ENCODE measurements at regions not wholly inside any gene's neighbourhood (a gene's known extent, or its start where the extent isn't known, plus 50 kb on each side); places are given as distances from the start of the nearest gene placed in this dataset.
A peak's percentile ranks its signal among the peaks of the same experiment; 100 is the strongest.

GRCh38 chr3:72630969-72631344 is 217.3 kb downstream of the SHQ1 start:
- H3K36me3 ChIP-seq: no peaks in the 10 kb centered on the region
- no peak overlapping the region for H3K4me3 ChIP-seq
- H3K27me3 ChIP-seq: no peaks in the 10 kb centered on the region
- H3K4me1 ChIP-seq: peaks cover 0 to 6% (median 0%) of the 10 kb centered on the region in 3 donors
- H3K9me3 ChIP-seq: no peaks in the 10 kb centered on the region
- FAIRE-seq (no peak), ATAC-seq (no peak), DNase-seq (no peak)
- 95 to 98% methylated on average over 5 of the region's 5 CpGs for WGBS, 2 donors
- intact Hi-C loops (cut with DNase I): no loop called here
- no peak overlapping the region for H3K27ac ChIP-seq
- TF ChIP-seq CTCF (IDR thresholded peaks at IDR 0.05): no peak

- Histone ChIP-seq H3K4me1 (peaks cover 0 to 6% (median 0%) of the 10 kb centered on the region in 3 donors), H3K27me3 (no peaks in the 10 kb centered on the region), H3K27ac (no peak overlapping the region), H3K4me3 (no peak overlapping the region), H3K9me3 (no peaks in the 10 kb centered on the region), H3K36me3 (no peaks in the 10 kb centered on the region)
- no peak for FAIRE-seq
- no peak for DNase-seq
- TF ChIP-seq CTCF (IDR thresholded peaks at IDR 0.05): no peak
- WGBS, 2 donors: 88 to 89% methylated on average over 8 of the region's 8 CpGs
- intact Hi-C loops (cut with DNase I): no loop called here
- no peak for ATAC-seq
Measured at GRCh38 chr3:72630327-72630968, 217.8 kb downstream of the SHQ1 start.

GRCh38 chr3:72629191-72629631 is 219.0 kb downstream of the SHQ1 start:
- ATAC-seq: peak in 3 of 4 donors; percentile 47 to 78 (median 72)
- 72 to 78% methylated on average over 3 of the region's 3 CpGs for WGBS, 2 donors
- DNase-seq: no peak
- Histone ChIP-seq H3K27ac (no peak overlapping the region), H3K27me3 (no peaks in the 10 kb centered on the region), H3K36me3 (no peaks in the 10 kb centered on the region), H3K4me1 (peaks cover 0 to 6% (median 0%) of the 10 kb centered on the region in 3 donors), H3K9me3 (no peaks in the 10 kb centered on the region), H3K4me3 (no peak overlapping the region)
- no peak for TF ChIP-seq CTCF (IDR thresholded peaks at IDR 0.05)
- intact Hi-C loops (cut with DNase I): no loop called here
- no peak for FAIRE-seq

- DNase-seq (no peak), FAIRE-seq (no peak), ATAC-seq (peak in 1 of 4 donors; percentile 43)
- no peak for TF ChIP-seq CTCF (IDR thresholded peaks at IDR 0.05)
- no peaks in the 10 kb centered on the region for H3K27me3 ChIP-seq
- H3K4me3 ChIP-seq: no peak overlapping the region
- 77 to 80% methylated on average over 6 of the region's 6 CpGs for WGBS, 2 donors
- H3K9me3 ChIP-seq: no peaks in the 10 kb centered on the region
- no peak overlapping the region for H3K27ac ChIP-seq
- intact Hi-C loops (cut with DNase I): no loop called here
- peaks cover 0 to 6% (median 0%) of the 10 kb centered on the region in 3 donors for H3K4me1 ChIP-seq
- no peaks in the 10 kb centered on the region for H3K36me3 ChIP-seq
Measured at GRCh38 chr3:72628065-72628464, 220.2 kb downstream of the SHQ1 start.

- TF ChIP-seq CTCF (IDR thresholded peaks at IDR 0.05): no peak
- peaks cover 0 to 6% (median 0%) of the 10 kb centered on the region in 3 donors for H3K4me1 ChIP-seq
- H3K27me3 ChIP-seq: no peaks in the 10 kb centered on the region
- H3K4me3 ChIP-seq: no peak overlapping the region
- H3K27ac ChIP-seq: no peak overlapping the region
- WGBS, 2 donors: 88% methylated on average over 4 of the region's 4 CpGs
- ATAC-seq: no peak
- H3K36me3 ChIP-seq: no peaks in the 10 kb centered on the region
- FAIRE-seq: no peak
- H3K9me3 ChIP-seq: no peaks in the 10 kb centered on the region
- intact Hi-C loops (cut with DNase I): no loop called here
- DNase-seq: no peak
Measured at GRCh38 chr3:72627271-72627670, 221.0 kb downstream of the SHQ1 start.
